IPS DF 4.7 (cell line): ENCODE measurements at regions not wholly inside any gene's neighbourhood (a gene's known extent, or its start where the extent isn't known, plus 50 kb on each side); places are given as distances from the start of the nearest gene placed in this dataset.
"Not testable (repeated sequence)": the region's sequence is repeated elsewhere in the genome, so short reads cannot be mapped to it uniquely, and the experiment has no call there.

Source experiments
- DNase-seq: peaks from one replicate; pipeline ENCODE4 v3.0.0-alpha.2; 2013; ENCODE audit warnings: low spot score; ENCODE audit errors: extremely low read depth

DNA sequence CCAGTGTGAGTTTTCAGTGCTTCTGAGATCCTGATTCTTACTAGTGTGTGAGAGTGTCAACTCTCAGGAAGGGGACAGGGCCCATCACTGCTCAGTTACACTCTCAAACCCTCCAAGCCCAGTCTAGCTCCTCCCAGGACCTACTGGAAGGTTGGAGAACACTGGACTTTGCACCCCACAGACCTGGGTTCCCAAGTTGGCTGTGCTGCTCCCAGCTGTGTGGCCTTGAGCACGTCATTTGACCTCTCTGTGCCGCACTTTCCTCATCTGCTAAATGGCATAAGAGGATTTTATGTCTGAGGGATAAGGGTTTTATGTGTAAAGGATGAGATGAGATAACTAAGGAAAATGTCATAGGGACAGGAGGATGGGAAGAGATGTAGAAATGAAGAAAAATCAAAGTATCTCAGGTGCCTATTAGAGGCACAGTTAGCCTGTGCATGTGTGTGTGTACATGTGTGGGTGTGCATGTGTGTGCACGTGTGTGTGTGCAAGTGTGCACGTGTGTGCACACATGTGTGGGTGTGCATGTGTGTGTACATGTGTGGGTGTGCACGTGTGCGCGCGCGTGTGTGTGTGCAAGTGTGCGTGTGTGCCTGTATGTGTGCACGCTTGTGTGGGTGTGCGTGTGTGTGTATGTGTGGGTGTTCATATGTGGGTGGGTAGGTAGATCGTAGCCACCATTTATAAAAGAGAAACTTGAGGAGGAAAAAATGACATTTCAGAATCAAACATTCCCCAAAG, 108.0 kb upstream of the GRK3 start:
- not testable (repeated sequence) for DNase-seq

DNA sequence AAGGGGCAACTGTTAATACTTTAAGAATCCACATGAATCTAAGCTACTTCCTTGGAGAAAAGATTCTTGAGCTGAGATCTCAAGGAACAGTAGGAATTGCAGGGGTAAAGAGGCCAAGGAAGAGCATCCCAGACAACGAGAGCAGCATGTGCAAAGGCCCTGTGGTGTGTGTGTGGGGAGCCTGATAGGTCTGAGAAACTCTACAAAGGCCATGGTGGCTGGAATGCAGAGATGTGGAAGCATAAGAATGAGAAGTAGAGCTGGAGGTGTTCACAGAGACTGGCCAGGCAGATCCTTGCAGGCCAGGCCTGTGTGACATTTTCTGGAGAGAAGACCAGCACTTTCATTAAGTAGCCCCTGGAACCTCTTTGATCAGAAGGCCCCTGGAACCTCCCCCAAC, 105.8 kb upstream of the GRK3 start:
- not testable (repeated sequence) for DNase-seq

DNA sequence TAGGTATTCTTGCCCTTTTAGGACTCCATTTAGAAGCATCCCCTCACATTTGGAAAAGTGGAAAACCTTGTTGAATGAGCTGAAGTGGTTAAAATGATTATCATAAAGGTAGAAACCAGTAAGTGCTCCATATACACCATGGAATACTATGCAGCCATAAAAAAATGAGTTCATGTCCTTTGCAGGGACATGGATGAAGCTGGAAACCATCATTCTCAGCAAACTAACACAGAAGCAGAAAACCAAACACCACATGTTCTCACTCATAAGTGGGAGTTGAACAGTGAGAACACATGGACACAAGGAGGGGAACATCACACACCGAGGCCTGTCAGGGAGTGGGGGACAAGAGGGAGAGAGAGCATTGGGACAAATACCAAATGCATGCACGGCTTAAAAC, 103.8 kb upstream of the GRK3 start:
- DNase-seq: not testable (repeated sequence)

DNA sequence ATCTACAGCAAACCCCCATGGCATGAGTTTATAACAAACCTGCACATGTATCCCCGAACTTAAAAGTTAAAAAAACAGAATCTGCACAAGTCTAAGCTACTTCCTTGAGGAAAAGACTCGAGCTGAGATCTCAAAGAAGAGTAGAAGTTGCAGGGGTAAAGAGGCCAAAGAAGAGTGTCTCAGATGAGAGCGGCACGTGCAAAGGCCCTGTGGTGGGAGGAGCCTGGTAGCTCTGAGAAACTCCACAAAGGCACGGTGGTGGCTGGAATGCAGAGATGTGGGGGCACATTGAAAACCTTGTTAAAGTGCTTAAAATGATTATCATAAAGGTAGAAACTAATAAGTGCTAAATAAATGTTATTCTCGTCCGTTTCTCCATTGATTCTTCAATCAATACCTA, 103.2 kb upstream of the GRK3 start:
- no peak for DNase-seq

DNA sequence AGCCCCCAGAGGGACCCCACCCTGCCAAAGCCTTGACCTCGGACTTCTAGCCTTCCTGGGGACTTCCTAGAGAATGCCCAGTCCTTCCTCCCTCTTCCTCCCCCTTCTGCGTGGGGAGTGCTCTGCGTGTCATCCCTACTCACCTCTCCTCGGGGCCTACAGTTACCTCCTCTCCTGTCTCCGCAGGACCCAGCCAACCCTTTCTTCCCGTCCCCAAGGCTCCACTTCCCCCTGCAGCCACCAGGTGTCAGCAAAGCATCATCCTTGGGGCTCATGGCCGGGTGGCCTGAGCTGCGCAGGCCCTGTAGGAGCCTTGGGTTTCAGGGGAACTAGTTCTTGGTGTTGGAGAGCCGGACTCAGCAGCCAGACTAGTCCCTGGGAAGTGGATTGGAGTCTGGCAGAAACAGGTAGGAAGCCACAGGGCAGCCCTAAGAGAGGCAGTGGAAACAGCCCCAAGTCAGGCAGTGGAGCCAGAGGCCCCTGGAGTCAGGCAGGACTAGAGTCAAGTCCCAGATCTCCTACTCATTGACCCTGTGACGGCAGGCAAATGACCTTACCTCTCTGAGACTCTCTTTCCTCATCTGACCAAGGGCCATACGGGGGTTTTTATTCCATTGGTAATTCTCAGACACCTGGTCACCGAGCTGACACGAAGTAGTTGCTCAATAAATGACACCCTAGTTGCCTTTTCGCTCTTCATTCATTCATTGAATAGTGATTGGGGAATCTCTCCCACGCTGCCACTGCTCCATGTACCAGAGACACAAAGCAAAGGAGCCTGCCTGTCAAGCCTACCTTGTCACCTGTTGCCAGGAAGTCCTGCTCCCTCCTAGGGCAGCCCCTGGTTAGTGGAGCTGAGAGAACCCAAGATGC, 101.8 kb upstream of the GRK3 start:
- peak; percentile 56 for DNase-seq

DNA sequence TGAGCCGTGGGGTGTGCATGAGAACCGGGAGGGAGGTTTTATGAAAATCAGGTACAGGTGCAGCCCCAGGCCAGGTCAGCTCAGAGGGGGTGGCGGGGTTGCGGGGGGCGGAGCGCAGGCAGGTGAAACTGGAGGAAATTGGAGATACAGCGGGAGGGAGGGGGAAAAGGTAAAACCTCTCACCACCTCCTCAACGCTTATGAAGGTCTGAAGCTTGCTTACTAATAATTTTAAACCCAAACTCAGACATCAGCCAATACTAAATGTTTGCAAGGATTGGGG, 101.2 kb upstream of the GRK3 start:
- not testable (repeated sequence) for DNase-seq

DNA sequence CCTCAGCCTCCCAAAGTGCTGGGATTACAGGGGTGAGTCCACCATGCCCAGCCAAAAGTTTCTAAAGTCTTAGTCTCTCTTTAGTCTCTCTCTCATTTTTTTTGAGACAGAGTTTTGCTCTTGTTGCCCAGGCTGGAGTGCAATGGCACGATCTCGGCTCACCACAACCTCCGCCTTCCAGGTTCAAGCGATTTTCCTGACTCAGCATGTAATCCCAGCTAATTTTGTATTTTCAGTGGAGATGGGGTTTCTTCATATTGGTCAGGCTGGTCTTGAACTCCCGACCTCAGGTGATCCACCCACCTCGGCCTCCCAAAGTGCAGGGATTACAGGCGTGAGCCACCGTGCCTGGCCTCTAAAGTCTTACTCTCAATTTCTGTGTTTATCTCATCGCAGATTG, 100.1 kb upstream of the GRK3 start:
- not testable (repeated sequence) for DNase-seq

DNA sequence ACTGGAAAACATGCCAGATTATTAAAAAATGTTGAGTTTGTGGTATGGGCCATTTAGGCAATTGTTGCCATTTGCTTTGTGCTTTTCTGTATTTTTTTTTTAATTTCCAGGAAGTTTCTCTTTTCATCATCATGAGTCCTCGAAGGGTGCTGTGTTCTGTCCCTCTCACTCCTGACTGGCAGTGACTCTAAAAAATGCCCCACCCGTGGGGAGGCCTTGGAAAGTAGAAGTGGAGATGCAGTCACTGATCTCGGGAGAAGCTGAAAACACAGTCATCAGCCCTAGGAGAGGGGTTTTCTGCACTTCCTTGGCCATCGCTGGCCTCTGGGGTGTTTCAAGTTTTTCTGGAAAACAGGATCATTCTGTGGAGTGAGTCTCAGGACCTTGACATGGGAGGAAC, 98.5 kb upstream of the GRK3 start:
- DNase-seq: no peak

DNA sequence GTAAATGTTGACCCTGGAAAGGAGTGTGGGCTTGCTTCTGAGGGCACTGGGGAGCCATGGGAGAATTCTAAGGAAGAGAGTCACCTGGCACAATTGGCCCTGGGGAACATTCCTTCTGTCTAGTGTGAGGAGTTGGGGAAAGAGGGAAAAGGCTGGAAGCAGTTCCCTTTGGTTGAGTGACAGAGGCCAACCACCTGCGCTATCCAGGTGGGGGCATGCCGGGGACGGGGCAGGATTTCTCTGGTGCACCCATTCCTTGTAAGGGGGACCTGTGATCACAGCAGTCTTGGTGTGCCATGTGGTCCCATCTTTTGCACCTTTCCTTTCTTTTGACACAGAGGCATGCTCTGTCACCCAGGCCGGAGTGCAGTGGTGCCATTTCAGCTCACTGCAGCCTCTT, 92.1 kb upstream of the GRK3 start:
- no peak for DNase-seq

DNA sequence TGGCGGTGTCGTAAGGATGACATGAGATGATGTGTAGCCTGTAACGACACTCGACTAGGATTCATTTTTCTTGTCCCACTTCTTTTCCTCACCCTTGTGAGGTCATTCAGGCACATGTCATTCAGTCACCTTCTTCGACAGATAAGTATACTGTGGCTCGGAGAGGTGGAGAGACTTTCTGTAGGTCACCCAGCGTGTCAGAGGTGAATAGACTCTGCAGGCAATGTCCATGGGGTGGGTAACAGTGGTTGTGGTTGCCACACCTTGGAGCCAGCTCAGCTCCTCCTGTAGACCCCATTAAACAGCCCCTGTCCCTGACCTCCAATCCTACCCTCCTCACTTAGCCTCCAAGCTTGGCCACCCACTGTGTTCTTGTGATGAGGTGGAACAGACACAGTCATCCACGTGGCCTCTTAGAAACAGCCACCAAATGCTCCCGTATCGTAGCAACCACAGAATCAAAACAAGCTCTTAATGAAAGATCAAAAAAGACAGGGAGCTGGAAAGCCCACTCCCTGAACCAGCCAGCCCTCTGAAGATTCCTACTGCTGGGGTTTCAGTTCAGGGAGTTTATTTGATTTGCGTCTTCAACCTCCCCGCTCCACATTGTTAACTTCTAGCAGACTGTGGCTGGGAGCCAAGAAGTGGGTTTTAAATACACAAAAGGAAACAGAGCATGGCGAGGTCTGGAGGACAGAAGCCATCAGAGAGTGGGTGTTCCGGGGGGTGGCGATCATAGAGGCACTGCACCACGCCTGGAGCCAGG, 89.0 kb upstream of the GRK3 start:
- DNase-seq: no peak

DNA sequence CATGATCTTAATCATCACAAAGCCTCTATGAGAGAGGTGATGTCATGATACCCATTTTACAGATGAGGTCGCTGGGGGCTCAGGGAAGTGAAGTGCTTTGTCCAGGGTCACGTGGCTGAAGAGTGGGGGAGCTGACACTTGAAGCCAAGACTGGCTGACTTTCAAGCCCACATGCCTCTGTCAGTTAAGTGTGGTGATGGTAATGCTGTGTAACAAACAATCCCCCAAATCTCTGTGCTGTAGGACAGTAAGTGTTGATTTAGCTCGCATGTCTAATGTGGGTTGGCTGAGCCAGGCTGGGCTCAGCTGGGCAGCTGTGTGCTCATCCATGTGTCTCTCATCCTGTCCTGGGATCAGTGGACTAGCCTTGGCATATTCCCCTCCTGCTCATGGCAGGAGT, 87.1 kb upstream of the GRK3 start:
- no peak for DNase-seq

DNA sequence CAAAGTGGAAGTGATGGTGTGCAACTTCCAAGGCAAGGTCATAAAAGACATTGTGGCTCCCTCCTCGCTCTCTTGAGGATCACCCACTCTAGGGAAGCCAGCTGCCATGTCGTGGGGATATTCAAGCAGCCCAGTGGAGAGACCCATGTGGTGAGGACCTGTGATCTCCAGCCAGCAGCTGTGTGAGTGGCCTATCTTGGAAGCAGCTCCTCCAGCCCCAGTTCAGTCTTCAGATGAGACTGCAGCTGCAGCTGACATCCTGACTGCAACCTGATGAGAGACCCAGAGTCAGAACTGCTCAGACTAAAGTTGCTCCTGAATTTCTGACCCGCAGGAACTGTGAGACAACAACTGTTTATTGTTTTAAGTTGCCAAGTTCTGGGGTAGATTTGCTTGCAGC, 86.4 kb upstream of the GRK3 start:
- no peak for DNase-seq

DNA sequence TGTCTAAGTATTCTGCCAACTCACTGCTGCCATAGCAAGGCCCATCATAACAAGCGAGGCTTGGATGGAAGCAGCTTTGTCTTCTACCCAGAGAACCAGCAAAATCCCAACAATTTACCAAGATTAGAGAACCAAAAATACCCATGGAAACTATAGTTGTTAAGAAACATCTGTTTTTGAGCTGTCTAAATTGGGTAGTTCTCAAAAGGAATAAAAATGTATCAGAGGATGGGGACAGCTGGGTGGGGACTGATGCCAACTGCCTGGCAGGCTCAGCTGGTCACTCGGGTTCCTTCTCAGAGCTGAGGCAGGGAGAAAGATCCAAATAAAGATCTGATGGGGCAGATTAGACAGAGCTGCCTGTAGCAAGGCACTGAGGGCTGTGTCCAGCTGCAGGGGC, 85.9 kb upstream of the GRK3 start:
- DNase-seq: no peak

DNA sequence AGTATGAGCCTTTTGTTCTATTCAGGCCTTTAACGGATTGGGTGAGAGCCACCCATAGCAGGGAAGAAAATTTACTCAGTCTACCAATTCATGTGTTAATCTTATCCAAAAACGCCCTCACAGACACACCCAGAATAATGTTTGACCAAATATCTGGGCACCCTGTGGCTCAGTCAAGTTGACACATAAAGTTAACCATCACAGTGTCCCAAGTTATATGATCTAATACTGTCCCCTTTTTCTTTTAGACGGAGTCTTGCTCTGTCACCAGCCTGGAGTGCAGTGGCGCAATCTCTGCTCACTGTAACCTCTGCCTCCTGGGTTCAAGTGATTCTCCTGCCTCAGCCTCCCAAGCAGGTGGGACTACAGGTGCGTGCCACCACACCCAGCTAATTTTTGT, 83.6 kb upstream of the GRK3 start:
- not testable (repeated sequence) for DNase-seq

DNA sequence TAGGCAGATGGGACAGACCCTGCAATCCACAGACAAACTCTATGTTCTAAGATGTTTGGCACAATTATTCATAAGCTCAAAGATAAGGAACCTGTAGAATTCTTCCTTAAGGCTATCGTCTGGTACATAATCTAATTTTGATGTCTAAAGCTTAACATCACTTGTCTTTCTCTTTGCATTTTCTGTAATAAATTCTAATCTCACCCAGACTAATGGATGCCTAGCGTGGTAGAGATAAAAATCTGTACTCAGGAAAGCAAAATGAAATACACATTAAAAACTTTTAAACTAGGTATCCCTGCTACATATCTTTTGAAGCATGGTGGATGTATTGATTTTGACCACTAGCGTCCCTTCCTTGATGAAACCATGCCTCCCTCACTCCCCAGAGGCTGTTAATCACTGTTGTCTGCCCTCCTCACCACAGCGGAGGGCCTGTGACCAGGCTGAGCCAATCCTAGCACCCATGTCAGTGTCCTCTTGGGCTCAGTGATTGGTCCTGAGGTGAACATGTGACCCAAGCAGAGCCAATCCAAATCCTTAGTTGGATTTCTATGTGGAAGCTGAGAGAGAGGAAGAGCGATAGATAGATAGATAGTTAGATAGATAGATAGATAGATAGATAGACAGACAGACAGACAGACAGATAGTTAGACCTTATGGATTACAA, 82.2 kb upstream of the GRK3 start:
- DNase-seq: no peak

DNA sequence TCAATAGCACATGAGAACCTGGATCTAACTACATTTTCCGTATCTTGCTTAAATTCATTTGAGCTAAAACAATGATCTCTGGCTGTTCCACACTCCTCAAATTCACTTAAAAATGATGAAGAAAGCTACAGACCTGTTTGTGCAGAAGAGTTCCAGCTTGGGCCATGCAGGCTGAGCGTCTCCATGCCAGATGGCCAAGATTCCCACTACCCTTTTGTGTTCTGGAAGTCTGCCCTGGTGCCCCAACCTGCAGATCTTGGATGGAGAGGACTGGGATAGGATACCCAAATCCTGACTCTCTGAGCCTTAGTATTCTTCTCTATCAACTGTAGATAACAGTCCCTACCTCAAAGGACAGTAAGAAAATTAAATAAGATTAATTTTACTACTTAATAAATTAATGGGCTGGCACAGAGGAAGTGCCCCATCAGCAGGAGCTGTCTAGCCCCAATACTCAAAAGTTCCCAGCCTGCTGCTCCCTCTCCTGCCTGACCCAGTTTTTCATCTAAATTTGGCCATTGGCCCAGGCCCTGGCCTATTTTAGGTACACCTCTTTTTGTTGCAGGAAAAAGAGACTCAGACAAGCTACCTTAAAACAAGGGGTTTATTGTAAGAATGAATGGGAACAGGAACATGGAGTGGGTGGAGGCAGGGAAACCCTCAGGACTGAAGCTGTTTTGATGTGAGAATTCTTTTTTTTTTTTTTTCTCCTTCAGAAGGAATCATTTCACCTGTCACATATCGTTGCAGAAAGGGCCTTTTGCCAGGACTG, 81.4 kb upstream of the GRK3 start:
- DNase-seq: no peak

DNA sequence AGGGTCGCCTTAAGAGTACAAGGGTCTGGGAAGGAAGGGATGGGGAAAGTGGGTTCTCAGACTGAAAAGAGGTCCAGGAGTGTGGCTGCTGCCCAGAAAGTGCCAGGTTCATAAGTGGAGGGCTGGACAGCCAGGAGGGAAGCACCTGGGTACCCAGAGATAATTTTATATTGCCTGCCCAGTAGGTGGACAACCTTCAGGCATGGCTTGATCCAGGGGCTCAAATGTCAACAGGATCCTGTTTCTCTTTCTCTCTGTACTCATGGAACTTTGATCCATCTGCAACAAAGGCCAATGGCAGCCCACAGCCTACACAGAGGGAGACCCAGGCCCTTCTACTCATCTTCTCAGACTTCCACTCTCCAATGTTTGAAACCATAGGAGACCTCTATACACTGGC, 80.5 kb upstream of the GRK3 start:
- DNase-seq: no peak

DNA sequence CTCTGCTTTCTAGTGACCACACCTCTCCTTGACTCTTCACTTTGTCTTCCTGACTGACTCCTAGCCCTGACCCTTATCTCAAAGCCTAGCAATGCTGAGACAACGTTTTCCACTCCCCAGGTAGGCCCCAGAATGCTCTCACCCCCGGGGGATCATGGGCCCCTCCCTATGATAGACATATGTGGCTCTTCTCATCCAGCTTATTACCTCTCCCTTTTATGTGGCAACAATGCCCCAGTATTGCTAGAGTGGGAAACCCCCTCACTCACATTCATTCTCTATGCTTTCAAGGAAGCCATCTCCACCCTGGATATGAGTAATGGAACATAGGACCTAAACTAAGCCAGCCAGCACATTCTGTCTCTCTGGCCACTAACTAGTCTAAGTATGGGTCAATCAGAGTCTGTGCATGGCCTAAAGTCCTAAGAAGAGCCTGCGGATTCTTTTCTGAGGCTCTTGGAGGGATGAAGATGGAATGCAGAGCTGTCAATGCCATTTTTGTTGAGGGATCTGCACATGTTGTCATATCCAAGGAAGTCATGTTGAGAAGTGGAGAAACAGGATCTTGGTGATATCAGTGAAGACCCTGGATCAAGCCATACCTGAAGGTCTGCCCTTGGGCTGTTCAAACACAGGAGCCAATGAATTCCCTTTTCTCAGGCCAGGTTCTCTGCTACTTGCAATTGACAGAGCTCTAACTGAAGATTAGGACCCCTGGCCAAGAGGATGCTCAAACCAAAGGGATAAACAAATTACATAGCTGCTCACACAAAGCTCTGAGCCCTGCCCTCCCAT, 79.8 kb upstream of the GRK3 start:
- DNase-seq: no peak

DNA sequence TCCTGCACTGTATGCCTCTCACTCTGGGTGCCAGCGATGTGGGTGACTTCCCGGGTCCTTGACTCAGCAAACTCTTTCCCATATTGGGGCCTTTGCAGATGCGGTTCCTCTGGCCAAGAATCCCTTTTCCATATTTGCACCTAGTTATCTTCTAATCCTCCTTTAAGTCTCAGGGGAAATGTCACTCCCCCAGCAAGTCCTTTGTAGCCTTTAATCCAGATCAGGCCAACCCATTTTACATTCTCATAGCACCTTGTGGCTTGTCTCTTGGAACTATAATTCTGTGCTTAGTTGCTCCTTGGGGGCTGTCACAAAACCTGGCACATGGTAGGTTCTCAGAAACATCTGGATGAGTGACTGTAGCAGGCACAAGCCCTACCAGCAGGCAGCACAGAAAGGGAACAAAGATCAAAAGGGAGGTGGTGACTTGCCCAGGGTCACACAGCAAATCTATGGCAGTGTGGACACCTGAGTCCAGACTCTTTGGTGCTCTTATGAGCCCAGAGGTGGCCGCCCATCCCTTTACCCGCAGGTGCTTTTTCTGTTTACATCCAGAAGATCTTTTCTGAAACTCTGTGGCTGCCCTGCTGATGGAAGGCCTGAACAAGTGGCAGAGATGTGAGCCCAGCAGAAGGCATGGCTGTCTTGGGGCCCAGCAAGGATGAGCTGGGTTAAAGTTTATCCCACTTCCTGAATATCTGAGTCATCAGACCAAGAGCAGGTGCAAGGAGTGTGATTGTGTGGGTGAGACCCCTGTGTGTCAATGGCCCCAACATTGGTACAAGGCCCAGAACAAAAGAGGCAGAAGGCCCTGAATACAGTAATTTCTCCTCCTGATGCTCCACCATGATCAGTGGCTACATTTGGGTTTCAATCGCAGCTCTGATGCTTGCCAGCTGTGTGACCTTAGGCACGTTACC, 78.6 kb upstream of the GRK3 start:
- DNase-seq: no peak
